Keratinocyte (primary cell): ENCODE measurements at regions not wholly inside any gene's neighbourhood (a gene's known extent, or its start where the extent isn't known, plus 50 kb on each side); places are given as distances from the start of the nearest gene placed in this dataset.

Experiments
- DNase-seq: peaks from one replicate; pipeline ENCODE4 v3.0.0-alpha.2; 2011; ENCODE audit warnings: low read depth, missing footprints, low spot score
- FAIRE-seq: peaks from 2 replicates; lab custom pipeline; 2011; peaks lifted over from hg19 to GRCh38; lab: Jason Lieb, UNC
- H2AFZ ChIP-seq: 2 replicates; pipeline ENCODE4 v1.6.0; 2012; ENCODE audit warnings: low read length, control low read depth, inconsistent platforms; ENCODE audit not compliant: control insufficient read depth
- H3K27ac ChIP-seq: 2 replicates; pipeline ENCODE4 v1.5.1; 2011; ENCODE audit warnings: low read length; ENCODE audit not compliant: control insufficient read depth, insufficient read depth
- H3K27me3 ChIP-seq: 3 replicates; pipeline ENCODE4 v1.6.0; 2011; ENCODE audit warnings: low read length; ENCODE audit not compliant: control insufficient read depth, insufficient read depth; ENCODE audit errors: extremely low read depth
- H3K36me3 ChIP-seq, 2 experiments: 2 replicates in 1 of 2; 3 replicates in 1 of 2; pipeline ENCODE4 v1.5.1; 2011; ENCODE audit warnings: low read length in 2 of 2, mild to moderate bottlenecking in 1 of 2; ENCODE audit not compliant: control insufficient read depth in 2 of 2, insufficient read depth in 2 of 2; ENCODE audit errors: extremely low read depth in 1 of 2
- H3K4me1 ChIP-seq: 3 replicates; pipeline ENCODE4 v1.5.1; 2011; ENCODE audit warnings: low read length; ENCODE audit not compliant: control insufficient read depth, insufficient read depth; ENCODE audit errors: extremely low read depth
- H3K4me2 ChIP-seq: 3 replicates; pipeline ENCODE4 v1.6.0; 2011; ENCODE audit warnings: low read depth, low read length; ENCODE audit not compliant: control insufficient read depth, insufficient read depth; ENCODE audit errors: extremely low read depth
- H3K4me3 ChIP-seq, 3 experiments: fragments of 200-600 bp in 1 of 3; sonication (generic) in 1 of 3; 2 replicates in 2 of 3; 3 replicates in 1 of 3; pipeline ENCODE4 v1.5.1; 2011 to 2016; ENCODE audit warnings: low read length in 3 of 3, mild to moderate bottlenecking in 3 of 3, control low read depth in 2 of 3, inconsistent platforms in 1 of 3, low read depth in 1 of 3, mixed read lengths in 1 of 3, mixed run types in 1 of 3, moderate library complexity in 1 of 3; ENCODE audit not compliant: control insufficient read depth in 2 of 3, insufficient read depth in 2 of 3; ENCODE audit errors: extremely low read depth in 1 of 3
- H3K79me2 ChIP-seq: 2 replicates; pipeline ENCODE4 v1.6.0; 2012; ENCODE audit warnings: low read length; ENCODE audit not compliant: control insufficient read depth, insufficient read depth
- H3K9ac ChIP-seq: 3 replicates; pipeline ENCODE4 v1.6.0; 2011; ENCODE audit warnings: low read length; ENCODE audit not compliant: control insufficient read depth, insufficient read depth; ENCODE audit errors: extremely low read depth
- H3K9me1 ChIP-seq: 3 replicates; pipeline ENCODE4 v1.6.0; 2011; ENCODE audit warnings: low read length; ENCODE audit not compliant: control insufficient read depth, insufficient read depth; ENCODE audit errors: extremely low read depth
- H3K9me3 ChIP-seq: 2 replicates; pipeline ENCODE4 v1.5.1; 2012; ENCODE audit warnings: low read depth, low read length; ENCODE audit not compliant: control insufficient read depth
- H4K20me1 ChIP-seq: 3 replicates; pipeline ENCODE4 v1.6.0; 2011; ENCODE audit warnings: low read length; ENCODE audit not compliant: control insufficient read depth, insufficient read depth; ENCODE audit errors: extremely low read depth
- CTCF ChIP-seq, 3 experiments: IDR thresholded peaks in 1 of 3; conservative IDR thresholded peaks in 1 of 3; optimal IDR thresholded peaks in 1 of 3; 2 replicates in 2 of 3; 3 replicates in 1 of 3; pipeline versions ENCODE3 to v1.5.1; 2011; ENCODE audit warnings: low read length in 3 of 3, mild to moderate bottlenecking in 3 of 3, moderate library complexity in 2 of 3, control low read depth in 1 of 3, inconsistent platforms in 1 of 3; ENCODE audit not compliant: insufficient read depth in 2 of 3; ENCODE audit errors: extremely low read depth in 1 of 3
- EZH2 ChIP-seq: IDR thresholded peaks from one replicate; pipeline ENCODE4 v1.6.1; 2012; ENCODE audit warnings: inconsistent platforms, mild to moderate bottlenecking, low read length, moderate library complexity
- dilution Hi-C: fragments of 300-500 bp; cut with MboI; formaldehyde crosslinking; loops from one replicate; pipeline ENCODE4 v1.7.0; 2020; ENCODE audit warnings: low sequenced_read_pairs; ENCODE audit not compliant: extremely low pct_ligation_motif_present

DNA sequence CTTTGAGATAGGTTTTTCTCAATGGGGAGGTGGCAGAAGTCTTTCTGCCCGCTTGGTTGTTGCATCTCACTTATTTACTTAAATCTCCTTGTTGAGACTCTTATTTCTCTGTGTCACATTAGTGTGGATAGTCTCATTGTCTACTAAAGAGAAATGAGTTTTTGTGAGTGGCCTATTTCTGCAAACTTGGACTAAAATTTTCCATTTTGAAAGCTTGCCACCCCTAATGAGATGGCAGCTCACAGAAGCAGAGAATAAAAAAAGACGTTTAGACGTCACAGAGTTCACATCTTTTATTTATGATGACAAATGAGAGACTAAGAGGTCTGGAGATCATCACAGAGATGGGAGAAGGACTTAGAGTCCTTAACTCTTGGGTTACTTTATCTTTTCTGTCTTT, 262.7 kb upstream of the PHYHIPL start:
- TF ChIP-seq EZH2 (no peak), CTCF (optimal IDR thresholded peaks at IDR 0.05 in 1 of 3, IDR thresholded peaks at IDR 0.05 in 1 of 3, conservative IDR thresholded peaks at IDR 0.05 in 1 of 3; ENCODE audit: extremely low read depth in 1 of 3, insufficient read depth in 2 of 3, low read length in 3 of 3) (no peak)
- H2AFZ ChIP-seq = no peak overlapping the region
- no peak overlapping the region for H3K4me2 ChIP-seq
- H3K27me3 ChIP-seq = no peaks in the 10 kb centered on the region
- dilution Hi-C loops = no loop called here
- no peaks in the 10 kb centered on the region for H3K36me3 ChIP-seq
- no peaks in the 10 kb centered on the region for H3K4me1 ChIP-seq
- H3K9me1 ChIP-seq = no peaks in the 10 kb centered on the region
- no peaks in the 10 kb centered on the region for H3K9me3 ChIP-seq
- no peaks in the 10 kb centered on the region for H4K20me1 ChIP-seq
- FAIRE-seq (no peak), DNase-seq (no peak)
- H3K9ac ChIP-seq = no peak overlapping the region
- H3K27ac ChIP-seq = no peak overlapping the region
- no peaks in the 10 kb centered on the region for H3K79me2 ChIP-seq
- no peak overlapping the region for H3K4me3 ChIP-seq

DNA sequence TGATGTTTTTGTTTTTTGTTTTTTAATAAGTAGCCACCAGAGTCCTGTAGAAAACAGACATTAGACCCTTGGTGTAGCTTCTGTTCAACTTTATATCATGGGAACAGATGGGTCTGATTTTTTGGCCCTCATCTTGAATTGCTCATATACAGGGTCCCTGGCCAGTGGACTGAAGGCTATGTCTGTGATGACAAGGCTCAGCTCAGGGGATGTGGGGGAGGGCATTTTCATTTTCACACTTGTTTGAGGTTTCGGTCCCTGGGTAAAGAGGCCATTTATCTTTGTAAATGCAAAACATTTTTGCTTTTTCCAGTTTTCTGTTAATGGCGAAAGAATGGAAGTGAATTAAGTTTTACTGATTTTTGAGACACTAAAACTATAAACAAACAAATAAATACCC, 257.6 kb upstream of the PHYHIPL start:
- DNase-seq (no peak), FAIRE-seq (peak; percentile 39)
- H3K27me3 ChIP-seq = no peaks in the 10 kb centered on the region
- H3K9me3 ChIP-seq = no peaks in the 10 kb centered on the region
- H3K36me3 ChIP-seq = no peaks in the 10 kb centered on the region
- no peak overlapping the region for H3K4me2 ChIP-seq
- no peaks in the 10 kb centered on the region for H4K20me1 ChIP-seq
- no peak overlapping the region for H3K4me3 ChIP-seq
- dilution Hi-C loops = no loop called here
- H3K79me2 ChIP-seq = no peaks in the 10 kb centered on the region
- peaks cover 22% of the 10 kb centered on the region for H3K4me1 ChIP-seq
- H3K9me1 ChIP-seq = peaks cover 2% of the 10 kb centered on the region
- H3K9ac ChIP-seq = no peak overlapping the region
- no peak overlapping the region for H2AFZ ChIP-seq
- H3K27ac ChIP-seq = no peak overlapping the region
- TF ChIP-seq CTCF (optimal IDR thresholded peaks at IDR 0.05 in 1 of 3, IDR thresholded peaks at IDR 0.05 in 1 of 3, conservative IDR thresholded peaks at IDR 0.05 in 1 of 3; ENCODE audit: extremely low read depth in 1 of 3, insufficient read depth in 2 of 3, low read length in 3 of 3) = no peak
- TF ChIP-seq EZH2 = no peak
